Activated CD8-positive, alpha-beta T cell treated with anti-CD3 and anti-CD28 coated beads for 36 hours (primary cell): ENCODE measurements at regions not wholly inside any gene's neighbourhood (a gene's known extent, or its start where the extent isn't known, plus 50 kb on each side); places are given as distances from the start of the nearest gene placed in this dataset.
"Not testable (repeated sequence)": the region's sequence is repeated elsewhere in the genome, so short reads cannot be mapped to it uniquely, and the experiment has no call there.

Source experiments
- ATAC-seq: fragments of 200-7000 bp; cut with Tn5 transposase; one replicate; pipeline ENCODE4 v1.10.0; 2021; ENCODE audit warnings: mild to moderate bottlenecking, moderate library complexity
- CTCF ChIA-PET: fragments of 350-600 bp; sonication (Branson Sonifier 250); formaldehyde crosslinking; loops from one replicate; lab custom pipeline; 2021; ENCODE audit warnings: antibody characterized with exemption; lab: Charles Lee
- POLR2A ChIA-PET: fragments of 350-600 bp; sonication (Branson Sonifier 250); formaldehyde crosslinking; loops from one replicate; lab custom pipeline; 2021; ENCODE audit warnings: antibody characterized with exemption; lab: Charles Lee
- DNase-seq: peaks from one replicate; pipeline ENCODE4 v3.0.0-alpha.2; 2020
- H3K27ac Mint-ChIP-seq: one replicate; pipeline ENCODE4 v1.8.0; 2021; ENCODE audit warnings: mild to moderate bottlenecking, mixed read lengths
- H3K27me3 Mint-ChIP-seq: one replicate; pipeline ENCODE4 v1.8.0; 2021; ENCODE audit warnings: mixed read lengths
- H3K36me3 Mint-ChIP-seq: one replicate; pipeline ENCODE4 v1.8.0; 2021; ENCODE audit warnings: low read depth, mixed read lengths
- H3K4me1 Mint-ChIP-seq: one replicate; pipeline ENCODE4 v1.8.0; 2021; ENCODE audit warnings: low read depth, mixed read lengths
- H3K4me3 Mint-ChIP-seq: one replicate; pipeline ENCODE4 v1.8.0; 2021; ENCODE audit warnings: mild to moderate bottlenecking, moderate library complexity, mixed read lengths
- H3K9me3 Mint-ChIP-seq: one replicate; pipeline ENCODE4 v1.8.0; 2021; ENCODE audit warnings: mixed read lengths
- intact Hi-C: fragments of 100-400 bp; cut with micrococcal nuclease; formaldehyde crosslinking; loops from one replicate; pipeline ENCODE4 v1.10.0; 2022
- TF ChIP-seq, protein P1 (sequence below): fragments of 200-600 bp; IDR thresholded peaks from one replicate; pipeline ENCODE4 v1.8.0; 2022; ENCODE audit warnings: antibody characterized with exemption, mild to moderate bottlenecking

DNA sequence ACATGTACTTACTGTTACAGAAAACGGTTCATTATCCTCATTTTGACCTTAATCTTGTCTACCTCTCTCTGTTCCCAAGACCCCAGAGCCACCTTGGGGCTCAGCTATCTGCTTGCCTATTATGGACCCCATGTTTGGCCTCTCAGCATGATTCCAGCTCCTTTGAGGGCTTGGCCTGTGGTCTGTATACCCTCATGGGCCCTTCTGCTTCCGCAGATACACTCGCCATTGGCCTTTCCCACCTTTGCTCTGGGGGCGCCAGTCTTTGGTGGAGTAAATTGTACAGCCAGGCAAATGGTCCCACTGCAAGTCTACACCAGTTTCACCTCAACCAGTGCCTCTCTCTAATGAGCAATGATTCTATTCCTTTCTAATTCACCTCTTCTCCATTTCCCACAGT is 109.2 kb upstream of the ZNF746 start:
- Mint-ChIP-seq H3K9me3 (no peaks in the 10 kb centered on the region), H3K27me3 (no peaks in the 10 kb centered on the region), H3K4me1 (peaks cover 6% of the 10 kb centered on the region), H3K27ac (no peak overlapping the region), H3K4me3 (no peak overlapping the region), H3K36me3 (peaks cover 49% of the 10 kb centered on the region)
- TF ChIP-seq, protein P1, sequence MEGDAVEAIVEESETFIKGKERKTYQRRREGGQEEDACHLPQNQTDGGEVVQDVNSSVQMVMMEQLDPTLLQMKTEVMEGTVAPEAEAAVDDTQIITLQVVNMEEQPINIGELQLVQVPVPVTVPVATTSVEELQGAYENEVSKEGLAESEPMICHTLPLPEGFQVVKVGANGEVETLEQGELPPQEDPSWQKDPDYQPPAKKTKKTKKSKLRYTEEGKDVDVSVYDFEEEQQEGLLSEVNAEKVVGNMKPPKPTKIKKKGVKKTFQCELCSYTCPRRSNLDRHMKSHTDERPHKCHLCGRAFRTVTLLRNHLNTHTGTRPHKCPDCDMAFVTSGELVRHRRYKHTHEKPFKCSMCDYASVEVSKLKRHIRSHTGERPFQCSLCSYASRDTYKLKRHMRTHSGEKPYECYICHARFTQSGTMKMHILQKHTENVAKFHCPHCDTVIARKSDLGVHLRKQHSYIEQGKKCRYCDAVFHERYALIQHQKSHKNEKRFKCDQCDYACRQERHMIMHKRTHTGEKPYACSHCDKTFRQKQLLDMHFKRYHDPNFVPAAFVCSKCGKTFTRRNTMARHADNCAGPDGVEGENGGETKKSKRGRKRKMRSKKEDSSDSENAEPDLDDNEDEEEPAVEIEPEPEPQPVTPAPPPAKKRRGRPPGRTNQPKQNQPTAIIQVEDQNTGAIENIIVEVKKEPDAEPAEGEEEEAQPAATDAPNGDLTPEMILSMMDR = no peak
- intact Hi-C loops = no loop called here
- CTCF ChIA-PET = no interaction called here
- no peak for ATAC-seq
- POLR2A ChIA-PET = no interaction called here
- no peak for DNase-seq

DNA sequence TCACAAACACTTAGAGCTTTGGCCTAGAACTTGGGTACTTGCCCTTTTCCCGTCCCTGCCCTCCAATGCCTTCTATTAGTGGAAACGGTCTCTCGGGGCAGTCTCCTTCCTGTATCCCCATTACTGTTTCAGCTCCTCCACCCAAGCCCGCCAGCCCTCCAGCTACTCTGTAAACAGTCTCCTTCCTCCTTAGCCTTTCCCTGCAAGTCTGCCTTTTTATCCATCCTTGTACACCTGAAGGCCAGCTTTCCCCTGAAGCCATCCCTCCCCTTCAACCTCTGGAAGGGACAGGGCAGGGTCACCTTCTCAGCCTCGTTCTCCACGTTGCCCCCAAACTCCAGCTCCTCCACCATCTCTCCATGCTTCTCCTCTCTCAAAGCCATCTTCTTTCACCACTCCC is 108.1 kb upstream of the ZNF746 start:
- intact Hi-C loops = no loop called here
- Mint-ChIP-seq H3K27me3 (no peaks in the 10 kb centered on the region), H3K4me1 (peaks cover 15% of the 10 kb centered on the region), H3K36me3 (peaks cover 52% of the 10 kb centered on the region), H3K4me3 (no peak overlapping the region), H3K27ac (no peak overlapping the region), H3K9me3 (no peaks in the 10 kb centered on the region)
- TF ChIP-seq, protein P1 = no peak
- DNase-seq (no peak), ATAC-seq (no peak)
- ChIA-PET CTCF (interaction anchor here (1.1 kb wide), 1 partner anchor 19 kb away, joined by 4 read pairs; no protein-coding TSS in a partner anchor), POLR2A (no interaction called here)

DNA sequence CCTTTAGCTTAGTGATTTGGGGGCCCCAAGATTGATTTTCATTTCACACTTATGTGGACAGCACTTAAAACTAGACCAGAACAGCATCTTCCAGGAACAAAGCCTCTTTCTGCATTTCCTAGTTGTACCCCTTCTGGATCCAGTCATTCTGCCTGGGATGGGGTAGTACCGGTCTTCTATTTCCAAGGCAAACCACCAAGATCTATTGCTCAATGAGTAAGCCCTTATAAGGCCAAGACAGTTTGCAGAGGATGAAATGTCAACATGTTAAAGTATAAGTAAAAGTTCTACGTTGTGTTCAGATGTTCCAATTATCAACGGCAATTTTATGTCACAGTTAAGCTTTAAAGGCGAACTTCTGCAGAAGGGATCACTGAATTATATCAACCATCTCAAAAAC is 106.9 kb upstream of the ZNF746 start:
- no peak overlapping the region for H3K27ac Mint-ChIP-seq
- peaks cover 53% of the 10 kb centered on the region for H3K36me3 Mint-ChIP-seq
- POLR2A ChIA-PET = interaction anchor here (0.6 to 1.6 kb wide), 2 partner anchors 12 to 621 kb away, joined by 3 read pairs; no protein-coding TSS in a partner anchor
- H3K27me3 Mint-ChIP-seq = no peaks in the 10 kb centered on the region
- no peak for DNase-seq
- intact Hi-C loops = no loop called here
- no peak overlapping the region for H3K4me3 Mint-ChIP-seq
- CTCF ChIA-PET = interaction anchor here (1.1 kb wide), 1 partner anchor 20 kb away, joined by 4 read pairs; no protein-coding TSS in a partner anchor
- ATAC-seq = no peak
- TF ChIP-seq, protein P1 = no peak
- H3K4me1 Mint-ChIP-seq = peaks cover 25% of the 10 kb centered on the region
- no peaks in the 10 kb centered on the region for H3K9me3 Mint-ChIP-seq

DNA sequence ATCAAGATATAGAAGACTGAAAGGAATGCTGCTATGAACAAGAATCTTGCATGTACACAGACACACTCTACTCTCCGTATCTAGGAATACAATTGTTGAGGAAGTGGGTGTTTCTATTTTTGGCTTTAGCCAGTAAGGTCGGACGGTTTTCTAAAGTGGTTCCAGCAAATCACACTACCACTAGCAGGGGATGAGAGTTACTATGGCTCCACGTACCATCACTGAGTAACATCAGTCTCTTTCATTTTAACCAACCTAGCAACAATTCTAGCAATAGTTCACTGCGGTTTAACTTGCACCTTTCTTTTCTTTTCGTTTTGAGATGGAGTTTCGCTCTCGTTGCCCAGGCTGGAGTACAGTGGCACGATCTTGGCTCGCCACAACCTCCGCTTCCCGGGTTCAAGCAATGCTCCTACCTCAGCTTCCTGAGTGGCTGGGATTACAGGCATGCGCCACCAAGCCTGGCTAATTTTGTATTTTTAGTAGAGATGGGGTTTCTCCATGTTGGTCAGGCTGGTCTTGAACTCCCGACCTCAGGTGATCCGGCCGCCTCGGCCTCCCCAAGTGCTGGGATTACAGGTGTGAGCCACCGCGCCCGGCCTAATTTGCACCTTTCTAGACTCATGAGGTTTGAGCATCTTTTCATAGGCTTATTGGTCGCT is 103.2 kb upstream of the ZNF746 start:
- Mint-ChIP-seq H3K4me3 (peak overlapping the region; percentile 58), H3K4me1 (peaks cover 35% of the 10 kb centered on the region), H3K27ac (peak overlapping the region; percentile 79), H3K36me3 (peaks cover 54% of the 10 kb centered on the region)
- ChIA-PET CTCF (interaction anchor here (1.1 kb wide), 2 partner anchors 62 to 140 kb away, joined by 3 to 5 read pairs; partner anchors contain the start of gene ZNF777), POLR2A (interaction anchor here (1.3 to 1.4 kb wide), 2 partner anchors 20 to 24 kb away, joined by 3 to 4 read pairs; no protein-coding TSS in a partner anchor)
- not testable (repeated sequence) for H3K27me3 Mint-ChIP-seq, H3K9me3 Mint-ChIP-seq
- ATAC-seq = peak; percentile 96
- peak; percentile 61 for DNase-seq
- intact Hi-C loops = loop anchor here (1.0 kb wide), 1 partner anchor 24 kb away; no protein-coding TSS in a partner anchor

DNA sequence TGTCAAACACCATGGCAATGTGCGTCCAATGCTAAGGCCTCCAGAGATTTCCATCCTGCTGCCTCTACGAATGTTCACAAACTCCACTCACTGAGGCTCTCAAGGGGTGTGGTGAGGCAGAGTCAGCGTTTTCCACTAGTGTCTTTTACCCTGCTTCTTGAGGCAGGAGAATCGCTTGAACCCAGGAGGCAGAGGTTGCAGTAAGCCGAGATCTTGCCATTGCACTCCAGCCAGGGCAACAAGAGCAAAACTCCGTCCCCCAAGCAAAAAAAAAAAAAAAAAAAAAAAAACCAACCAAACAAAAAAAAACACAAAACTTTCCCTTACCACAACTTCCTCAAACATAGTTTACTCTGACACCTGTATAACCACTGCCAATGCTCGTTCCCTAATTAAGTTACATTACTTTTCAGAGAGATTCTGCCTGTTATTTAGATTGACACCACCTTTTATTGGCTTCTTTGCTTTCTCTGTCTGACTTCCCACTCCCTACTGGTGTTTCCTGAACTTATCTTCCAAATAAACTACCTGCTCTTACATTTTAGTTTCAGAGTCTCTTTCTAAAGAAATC is 102.1 kb upstream of the ZNF746 start:
- Mint-ChIP-seq H3K27me3 (no peaks in the 10 kb centered on the region), H3K36me3 (peaks cover 57% of the 10 kb centered on the region), H3K4me3 (peak overlapping the region; percentile 58), H3K4me1 (peaks cover 35% of the 10 kb centered on the region), H3K9me3 (no peaks in the 10 kb centered on the region), H3K27ac (peak overlapping the region; percentile 79)
- ATAC-seq = no peak
- ChIA-PET POLR2A (interaction anchor here (0.8 to 1.4 kb wide), 3 partner anchors 21 to 104 kb away, joined by 3 to 4 read pairs (median 3); no protein-coding TSS in a partner anchor), CTCF (interaction anchor here (1.1 to 1.6 kb wide), 7 partner anchors 13 to 177 kb away, joined by 3 to 9 read pairs (median 5); partner anchors contain the start of gene ZNF777)
- TF ChIP-seq, protein P1 = no peak
- DNase-seq = no peak
- intact Hi-C loops = loop anchor here (1.0 kb wide), 1 partner anchor 25 kb away; no protein-coding TSS in a partner anchor
